ENCODE measurements at regions not wholly inside any gene's neighbourhood (a gene's known extent, or its start where the extent isn't known, plus 50 kb on each side); places are given as distances from the start of the nearest gene placed in this dataset.

- TF ChIP-seq MYC (IDR thresholded peaks at IDR 0.05; ENCODE audit: low read depth, low read length), result no peak
- no peak for DNase-seq (ENCODE audit: low read depth)
- H3K4me3 ChIP-seq (ENCODE audit: low read depth, low read length), result no peak overlapping the region
Measured at GRCh38 chr5:101278011-101278687, 375.1 kb upstream of the ST8SIA4 start.

- no peak for DNase-seq (ENCODE audit: low read depth)
- H3K4me3 ChIP-seq (ENCODE audit: low read depth, low read length), result no peak overlapping the region
- TF ChIP-seq MYC (IDR thresholded peaks at IDR 0.05; ENCODE audit: low read depth, low read length), result no peak
- no peak for TF ChIP-seq CTCF (IDR thresholded peaks at IDR 0.05; ENCODE audit: low read depth, low read length)
- TF ChIP-seq POLR2A (IDR thresholded peaks at IDR 0.05; ENCODE audit: extremely low read depth, insufficient read length), result no peak
- TF ChIP-seq MAX (IDR thresholded peaks at IDR 0.05; ENCODE audit: low read depth, low read length), result no peak
Measured at GRCh38 chr5:101271945-101272344, 368.9 kb upstream of the ST8SIA4 start.

GRCh38 chr5:101271416-101271815, 368.3 kb upstream of the ST8SIA4 start:
- TF ChIP-seq MAX (IDR thresholded peaks at IDR 0.05; ENCODE audit: low read depth, low read length) (no peak), MYC (IDR thresholded peaks at IDR 0.05; ENCODE audit: low read depth, low read length) (no peak), CTCF (IDR thresholded peaks at IDR 0.05; ENCODE audit: low read depth, low read length) (no peak), POLR2A (IDR thresholded peaks at IDR 0.05; ENCODE audit: extremely low read depth, insufficient read length) (no peak)
- H3K4me3 ChIP-seq (ENCODE audit: low read depth, low read length), result no peak overlapping the region
- DNase-seq (ENCODE audit: low read depth), result no peak

- TF ChIP-seq MYC (IDR thresholded peaks at IDR 0.05; ENCODE audit: low read depth, low read length) (no peak), POLR2A (IDR thresholded peaks at IDR 0.05; ENCODE audit: extremely low read depth, insufficient read length) (no peak), CTCF (IDR thresholded peaks at IDR 0.05; ENCODE audit: low read depth, low read length) (no peak), MAX (IDR thresholded peaks at IDR 0.05; ENCODE audit: low read depth, low read length) (no peak)
- DNase-seq (ENCODE audit: low read depth), result no peak
- no peak overlapping the region for H3K4me3 ChIP-seq (ENCODE audit: low read depth, low read length)
Measured at GRCh38 chr5:101260857-101261256, 357.8 kb upstream of the ST8SIA4 start.

GRCh38 chr5:101253096-101253495, 350.0 kb upstream of the ST8SIA4 start:
- no peak for TF ChIP-seq CTCF (IDR thresholded peaks at IDR 0.05; ENCODE audit: low read depth, low read length)
- no peak for TF ChIP-seq POLR2A (IDR thresholded peaks at IDR 0.05; ENCODE audit: extremely low read depth, insufficient read length)
- no peak for TF ChIP-seq MAX (IDR thresholded peaks at IDR 0.05; ENCODE audit: low read depth, low read length)
- TF ChIP-seq MYC (IDR thresholded peaks at IDR 0.05; ENCODE audit: low read depth, low read length), result no peak
- H3K4me3 ChIP-seq (ENCODE audit: low read depth, low read length), result no peak overlapping the region
- no peak for DNase-seq (ENCODE audit: low read depth)

GRCh38 chr5:101244621-101245020, 341.5 kb upstream of the ST8SIA4 start:
- H3K4me3 ChIP-seq (ENCODE audit: low read depth, low read length), result no peak overlapping the region
- DNase-seq (ENCODE audit: low read depth), result no peak
- TF ChIP-seq POLR2A (IDR thresholded peaks at IDR 0.05; ENCODE audit: extremely low read depth, insufficient read length), result no peak
- TF ChIP-seq MYC (IDR thresholded peaks at IDR 0.05; ENCODE audit: low read depth, low read length), result no peak
- no peak for TF ChIP-seq MAX (IDR thresholded peaks at IDR 0.05; ENCODE audit: low read depth, low read length)
- no peak for TF ChIP-seq CTCF (IDR thresholded peaks at IDR 0.05; ENCODE audit: low read depth, low read length)
